CD14-positive monocyte (primary cell): ENCODE measurements at regions not wholly inside any gene's neighbourhood (a gene's known extent, or its start where the extent isn't known, plus 50 kb on each side); places are given as distances from the start of the nearest gene placed in this dataset.
A peak's percentile ranks its signal among the peaks of the same experiment; 100 is the strongest.

ENCODE experiments used
- DNase-seq, 3 donors: peaks; one replicate each; pipeline ENCODE4 v3.0.0-alpha.2; 2011 to 2022
- H2AFZ ChIP-seq: 2 replicates; pipeline ENCODE4 v1.6.0; 2012; ENCODE audit warnings: mild to moderate bottlenecking, low read depth, low read length, inconsistent platforms; ENCODE audit not compliant: insufficient read depth, poor library complexity, severe bottlenecking
- H3K27ac ChIP-seq, 2 donors: 1 replicate in 1 of 2; 2 replicates in 1 of 2; pipeline ENCODE4 v1.5.1; 2012 to 2013; ENCODE audit warnings: low read length in 2 of 2, control low read depth in 1 of 2, inconsistent platforms in 1 of 2, low read depth in 1 of 2, mild to moderate bottlenecking in 1 of 2
- H3K27me3 ChIP-seq, 2 donors: one replicate each; pipeline versions ENCODE4 v1.6.0 to v1.6.1; 2011 to 2013; ENCODE audit warnings: low read length in 2 of 2; ENCODE audit not compliant: control insufficient read depth in 2 of 2, insufficient read depth in 2 of 2
- H3K36me3 ChIP-seq, 2 donors: replicated peaks in 1 of 2; 1 replicate in 1 of 2; 2 replicates in 1 of 2; pipeline versions ENCODE4 v1.5.1 to v1.6.1; 2012 to 2013; ENCODE audit warnings: low read length in 2 of 2, control low read depth in 1 of 2, inconsistent platforms in 1 of 2, mild to moderate bottlenecking in 1 of 2; ENCODE audit not compliant: insufficient read depth in 2 of 2, control insufficient read depth in 1 of 2
- H3K4me1 ChIP-seq, 2 donors: 1 replicate in 1 of 2; 2 replicates in 1 of 2; pipeline versions ENCODE4 v1.5.1 to v1.6.1; 2012 to 2013; ENCODE audit warnings: low read length in 2 of 2, control low read depth in 1 of 2, inconsistent platforms in 1 of 2, mild to moderate bottlenecking in 1 of 2, moderate library complexity in 1 of 2; ENCODE audit not compliant: insufficient read depth in 2 of 2, control insufficient read depth in 1 of 2
- H3K4me2 ChIP-seq: replicated peaks from 2 replicates; pipeline ENCODE3; 2012; ENCODE audit warnings: low read length, moderate library complexity, mild to moderate bottlenecking; ENCODE audit not compliant: poor library complexity, severe bottlenecking; ENCODE audit errors: extremely low read depth
- H3K4me3 ChIP-seq, 3 experiments: fragments of 200-600 bp in 1 of 3; sonication (generic) in 1 of 3; replicated peaks in 1 of 3; 1 replicate in 2 of 3; 2 replicates in 1 of 3; pipeline ENCODE4 v1.5.1; 2011 to 2013; ENCODE audit warnings: low read length in 3 of 3, mild to moderate bottlenecking in 3 of 3, control low read depth in 2 of 3, low read depth in 2 of 3, inconsistent platforms in 1 of 3, moderate library complexity in 1 of 3
- H3K79me2 ChIP-seq: 2 replicates; pipeline ENCODE4 v1.6.0; 2012; ENCODE audit warnings: mild to moderate bottlenecking, control low read depth, inconsistent platforms, low read length, moderate library complexity; ENCODE audit not compliant: insufficient read depth
- H3K9ac ChIP-seq: 2 replicates; pipeline ENCODE4 v1.6.0; 2017; ENCODE audit warnings: low read length, mild to moderate bottlenecking; ENCODE audit not compliant: insufficient read depth, poor library complexity, severe bottlenecking
- H3K9me3 ChIP-seq, 2 donors: replicated peaks in 1 of 2; 1 replicate in 1 of 2; 2 replicates in 1 of 2; pipeline versions ENCODE4 v1.5.1 to v1.6.1; 2012 to 2013; ENCODE audit warnings: low read length in 2 of 2, control low read depth in 1 of 2; ENCODE audit not compliant: control insufficient read depth in 1 of 2, insufficient read depth in 1 of 2
- H4K20me1 ChIP-seq: 2 replicates; pipeline ENCODE4 v1.6.0; 2012; ENCODE audit warnings: mild to moderate bottlenecking, low read length, control low read depth, moderate library complexity; ENCODE audit not compliant: insufficient read depth
- H3K27ac Mint-ChIP-seq, 7 donors: one replicate each; pipeline ENCODE4 v1.8.0; 2020; ENCODE audit warnings: mild to moderate bottlenecking in 7 of 7, mixed read lengths in 7 of 7, moderate library complexity in 6 of 7, inconsistent platforms in 2 of 7
- H3K27me3 Mint-ChIP-seq, 3 donors: one replicate each; pipeline ENCODE4 v1.8.0; 2021 to 2022; ENCODE audit warnings: low read depth in 3 of 3, mild to moderate bottlenecking in 3 of 3, mixed read lengths in 3 of 3, moderate library complexity in 3 of 3, inconsistent platforms in 1 of 3
- H3K36me3 Mint-ChIP-seq, 2 donors: one replicate each; pipeline ENCODE4 v1.8.0; 2020; ENCODE audit warnings: mixed read lengths in 2 of 2, inconsistent platforms in 1 of 2, mild to moderate bottlenecking in 1 of 2
- H3K4me1 Mint-ChIP-seq: one replicate; pipeline ENCODE4 v1.8.0; 2020; ENCODE audit warnings: mild to moderate bottlenecking, mixed read lengths
- H3K4me3 Mint-ChIP-seq, 2 donors: one replicate each; pipeline ENCODE4 v1.8.0; 2020; ENCODE audit warnings: mild to moderate bottlenecking in 2 of 2, mixed read lengths in 2 of 2, moderate library complexity in 1 of 2
- H3K9me3 Mint-ChIP-seq, 7 donors: one replicate each; pipeline ENCODE4 v1.8.0; 2020 to 2022; ENCODE audit warnings: mixed read lengths in 7 of 7, mild to moderate bottlenecking in 6 of 7, moderate library complexity in 6 of 7, inconsistent platforms in 2 of 7
- CTCF ChIP-seq: fragments of 200-600 bp; IDR thresholded peaks from one replicate; pipeline ENCODE4 v1.8.0; 2022; ENCODE audit warnings: antibody characterized with exemption, mild to moderate bottlenecking
- WGBS: methylation state at CpG from one replicate; pipeline ENCODE4 v1.1.5; 2013; ENCODE audit warnings: missing lambda C conversion rate; ENCODE audit not compliant: insufficient coverage; 5-methylcytosine and 5-hydroxymethylcytosine counted together
- intact Hi-C, 2 donors: fragments of 100-400 bp; cut with micrococcal nuclease; formaldehyde crosslinking; loops; one replicate each; pipeline versions ENCODE4 v1.15.0 to v1.15.1; 2023

DNA sequence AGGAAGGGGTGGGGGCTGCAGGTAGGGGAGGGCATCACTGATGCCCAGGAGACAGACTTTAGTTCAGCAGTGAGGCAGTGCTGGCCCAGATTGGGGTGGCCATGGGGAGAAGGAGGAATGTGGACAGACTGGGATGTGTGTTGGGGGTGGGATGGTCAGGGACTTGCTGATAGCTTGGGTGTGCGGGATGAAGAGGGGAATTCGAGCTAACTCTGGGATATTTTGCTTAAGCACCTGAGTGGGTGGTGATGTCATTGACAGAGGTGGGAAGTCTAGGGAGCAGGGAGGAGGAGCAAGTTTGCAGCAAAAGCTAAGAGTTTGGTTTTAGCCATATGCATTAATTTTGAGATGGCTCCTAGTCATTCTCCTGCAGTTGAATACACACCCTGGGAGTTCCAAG, 207.5 kb downstream of the RPLP1 start:
- intact Hi-C loops, result loop anchor here in 1 of 2 donors (10.0 kb wide), 1 partner anchor 855 kb away; no protein-coding TSS in a partner anchor
- Histone ChIP-seq H2AFZ (no peak overlapping the region), H4K20me1 (no peaks in the 10 kb centered on the region), H3K9ac (no peak overlapping the region), H3K36me3 (no peaks in the 10 kb centered on the region), H3K27ac (peak overlapping the region in 1 of 2 donors; percentile 45), H3K4me1 (peaks cover 28 to 36% of the 10 kb centered on the region in 2 donors), H3K27me3 (no peaks in the 10 kb centered on the region), H3K79me2 (no peaks in the 10 kb centered on the region), H3K4me2 (no peak overlapping the region), H3K4me3 (no peak overlapping the region), H3K9me3 (no peaks in the 10 kb centered on the region)
- TF ChIP-seq CTCF, result no peak
- Mint-ChIP-seq H3K27me3 (peaks cover 5 to 10% (median 9%) of the 10 kb centered on the region in 3 donors), H3K36me3 (peaks cover 4 to 8% of the 10 kb centered on the region in 2 donors), H3K4me1 (peaks cover 17% of the 10 kb centered on the region), H3K9me3 (no peaks in the 10 kb centered on the region), H3K4me3 (no peak overlapping the region), H3K27ac (no peak overlapping the region)
- WGBS, result 100% methylated on average over 2 of the region's 2 CpGs
- DNase-seq, result no peak

DNA sequence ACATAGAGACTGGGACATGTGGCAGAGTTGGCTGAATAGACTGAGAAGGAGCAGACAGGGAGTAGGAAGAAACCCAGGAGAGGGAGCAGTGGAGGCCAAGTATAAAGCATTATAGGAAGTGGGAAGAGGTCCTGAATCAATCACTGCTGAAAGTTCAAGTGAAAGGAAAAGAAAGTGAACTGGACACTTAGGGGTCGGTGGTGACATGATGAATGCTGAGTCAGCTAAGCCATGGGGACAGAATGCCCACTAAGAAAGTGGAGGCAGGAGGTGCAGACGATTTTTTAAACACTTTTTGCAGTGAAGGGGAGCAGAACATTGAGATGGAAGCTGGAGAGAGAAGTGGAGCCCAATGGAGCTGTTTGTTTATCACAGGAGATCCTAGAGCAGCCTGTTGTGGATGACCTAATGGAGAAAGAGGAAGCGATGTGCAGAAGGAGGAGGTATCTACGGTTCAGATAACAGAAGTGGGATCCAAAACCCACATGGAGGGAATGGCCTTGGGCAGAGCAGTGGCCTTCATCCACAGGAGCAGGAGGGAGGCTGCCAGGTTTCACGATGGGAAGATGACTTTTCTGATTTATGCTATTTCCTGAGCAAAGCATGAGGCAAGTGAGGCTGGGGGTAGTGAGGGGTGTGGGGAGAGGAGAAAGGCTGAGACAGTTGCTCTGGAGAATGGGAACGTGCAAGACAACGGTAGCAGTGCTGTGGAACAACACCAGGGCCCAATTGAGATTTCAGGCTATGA, 208.2 kb downstream of the RPLP1 start:
- Histone ChIP-seq H3K9ac (no peak overlapping the region), H3K4me1 (peaks cover 35 to 43% of the 10 kb centered on the region in 2 donors), H3K27ac (peak overlapping the region in 1 of 2 donors; percentile 45), H3K27me3 (no peaks in the 10 kb centered on the region), H3K9me3 (no peaks in the 10 kb centered on the region), H3K79me2 (no peaks in the 10 kb centered on the region), H3K4me3 (peak overlapping the region in 1 of 3 experiments; percentile 27), H2AFZ (peak overlapping the region; percentile 9), H3K36me3 (no peaks in the 10 kb centered on the region), H3K4me2 (peak overlapping the region; percentile 15), H4K20me1 (no peaks in the 10 kb centered on the region)
- H3K4me3 Mint-ChIP-seq, result no peak overlapping the region
- H3K4me1 Mint-ChIP-seq, result peaks cover 25% of the 10 kb centered on the region
- peaks cover 5 to 8% (median 7%) of the 10 kb centered on the region in 3 donors for H3K27me3 Mint-ChIP-seq
- TF ChIP-seq CTCF, result no peak
- DNase-seq, result peak; percentile 60 to 66 (median 62)
- no peak overlapping the region for H3K27ac Mint-ChIP-seq
- H3K9me3 Mint-ChIP-seq, result no peaks in the 10 kb centered on the region
- intact Hi-C loops, result loop anchor here in 1 of 2 donors (10.0 kb wide), 1 partner anchor 854 kb away; no protein-coding TSS in a partner anchor
- H3K36me3 Mint-ChIP-seq, result peaks cover 7 to 9% of the 10 kb centered on the region in 2 donors
- 46% methylated on average over 7 of the region's 7 CpGs for WGBS
